Anterior cingulate cortex (tissue), 58 donors: ENCODE measurements at regions not wholly inside any gene's neighbourhood (a gene's known extent, or its start where the extent isn't known, plus 50 kb on each side); places are given as distances from the start of the nearest gene placed in this dataset.

Source experiments
- DNase-seq, 58 donors: peaks; one replicate each; lab custom pipeline; 2025; lab: John Stamatoyannopoulos, UW

GRCh38 chr1:115495111-115495510, 146.7 kb upstream of the VANGL1 start:
- no peak for DNase-seq

- DNase-seq = no peak
These were observed 147.9 kb upstream of the VANGL1 start for GRCh38 chr1:115493834-115494233.

GRCh38 chr1:115492880-115493279, 148.9 kb upstream of the VANGL1 start:
- DNase-seq = no peak

- no peak for DNase-seq
These were observed 149.7 kb upstream of the VANGL1 start for GRCh38 chr1:115492019-115492595.

- DNase-seq = no peak
These were observed 150.3 kb upstream of the VANGL1 start for GRCh38 chr1:115491298-115492018.

GRCh38 chr1:115479055-115479482, 141.0 kb upstream of the NGF start:
- peak in 6 of 58 donors; percentile 3 to 10 (median 4) for DNase-seq

- DNase-seq = no peak
These were observed 139.0 kb upstream of the NGF start for GRCh38 chr1:115477071-115477470.

GRCh38 chr1:115476616-115477015, 138.6 kb upstream of the NGF start:
- DNase-seq = no peak

- DNase-seq = no peak
These were observed 137.9 kb upstream of the NGF start for GRCh38 chr1:115475901-115476300.

GRCh38 chr1:115475252-115475651, 137.2 kb upstream of the NGF start:
- DNase-seq = no peak

GRCh38 chr1:115473986-115474565, 136.0 kb upstream of the NGF start:
- DNase-seq = no peak

- peak in 18 of 58 donors; percentile 1 to 26 (median 12) for DNase-seq
These were observed 131.8 kb upstream of the NGF start for GRCh38 chr1:115469703-115470476.

GRCh38 chr1:115467790-115468189, 129.7 kb upstream of the NGF start:
- no peak for DNase-seq

- DNase-seq = no peak
These were observed 129.1 kb upstream of the NGF start for GRCh38 chr1:115467196-115467595.

GRCh38 chr1:115466433-115466832, 128.4 kb upstream of the NGF start:
- DNase-seq = no peak

- no peak for DNase-seq
These were observed 127.8 kb upstream of the NGF start for GRCh38 chr1:115465802-115466363.

- DNase-seq = no peak
These were observed 125.3 kb upstream of the NGF start for GRCh38 chr1:115463347-115463746.

- no peak for DNase-seq
These were observed 124.6 kb upstream of the NGF start for GRCh38 chr1:115462566-115463076.

GRCh38 chr1:115461526-115461925, 123.5 kb upstream of the NGF start:
- no peak for DNase-seq

GRCh38 chr1:115459161-115459560, 121.1 kb upstream of the NGF start:
- DNase-seq = no peak
